Neural cell (in vitro differentiated cells): ENCODE measurements at regions not wholly inside any gene's neighbourhood (a gene's known extent, or its start where the extent isn't known, plus 50 kb on each side); places are given as distances from the start of the nearest gene placed in this dataset.

ENCODE experiments used
- H2AFZ ChIP-seq: fragments of 200-600, 300-800 bp; sonication (generic), shearing (Covaris generic); 2 replicates; pipeline ENCODE4 v1.6.0; 2014; ENCODE audit warnings: low read depth, mild to moderate bottlenecking, antibody characterized with exemption, low read length, moderate library complexity
- H3F3A ChIP-seq: fragments of 200-600 bp; shearing (Covaris generic); 2 replicates; pipeline ENCODE4 v1.6.1; 2016; ENCODE audit warnings: mild to moderate bottlenecking, moderate library complexity, mixed read lengths, antibody characterized with exemption, low read length; ENCODE audit not compliant: insufficient read depth, poor library complexity, severe bottlenecking
- H3K27ac ChIP-seq: fragments of 200-600, 300-800 bp; sonication (generic), shearing (Covaris generic); 2 replicates; pipeline ENCODE4 v1.5.1; 2014; ENCODE audit warnings: mild to moderate bottlenecking, low read length, moderate library complexity
- H3K27me3 ChIP-seq: fragments of 300-800, 200-600 bp; sonication (generic), shearing (Covaris generic); 2 replicates; pipeline ENCODE4 v1.6.0; 2014; ENCODE audit warnings: mild to moderate bottlenecking, low read depth, low read length, moderate library complexity; ENCODE audit not compliant: insufficient read depth
- H3K36me3 ChIP-seq: fragments of 300-800, 200-600 bp; sonication (generic), shearing (Covaris generic); 2 replicates; pipeline ENCODE4 v1.5.1; 2014; ENCODE audit warnings: mild to moderate bottlenecking, antibody characterized with exemption, low read length, moderate library complexity; ENCODE audit not compliant: insufficient read depth
- H3K4me2 ChIP-seq: fragments of 300-800, 200-600 bp; sonication (generic), shearing (Covaris generic); 2 replicates; pipeline ENCODE4 v1.6.0; 2014; ENCODE audit warnings: mild to moderate bottlenecking, low read length
- H3K4me3 ChIP-seq: fragments of 300-800, 200-600 bp; sonication (generic), shearing (Covaris generic); 2 replicates; pipeline ENCODE4 v1.5.1; 2014; ENCODE audit warnings: mild to moderate bottlenecking, low read length, moderate library complexity
- H3K79me2 ChIP-seq: fragments of 200-600 bp; shearing (Covaris generic); replicated peaks from 2 replicates; pipeline ENCODE4 v1.6.0; 2014; ENCODE audit warnings: mild to moderate bottlenecking, low read length, moderate library complexity; ENCODE audit not compliant: insufficient read depth
- H3K9ac ChIP-seq: fragments of 300-800, 200-600 bp; sonication (generic), shearing (Covaris generic); 2 replicates; pipeline ENCODE4 v1.6.1; 2016; ENCODE audit warnings: mild to moderate bottlenecking, low read length, mixed read lengths
- H3K9me2 ChIP-seq: fragments of 200-600 bp; shearing (Covaris generic); 2 replicates; pipeline ENCODE4 v1.6.1; 2016; ENCODE audit warnings: mild to moderate bottlenecking, low read length, mixed read lengths; ENCODE audit not compliant: insufficient read depth
- H3K9me3 ChIP-seq: fragments of 200-600, 300-800 bp; sonication (generic), shearing (Covaris generic); 2 replicates; pipeline ENCODE4 v1.6.1; 2016; ENCODE audit warnings: mild to moderate bottlenecking, mixed run types, low read length, moderate library complexity, mixed read lengths
- H4K20me1 ChIP-seq: fragments of 200-600 bp; shearing (Covaris generic); 2 replicates; pipeline ENCODE4 v1.6.1; 2016; ENCODE audit warnings: mild to moderate bottlenecking, mixed run types; ENCODE audit not compliant: insufficient read depth
- CTCF ChIP-seq: fragments of 450-650 bp; IDR thresholded peaks from 2 replicates; pipeline ENCODE4 v1.5.1; 2014; ENCODE audit warnings: antibody characterized with exemption, mild to moderate bottlenecking, moderate library complexity; ENCODE audit not compliant: poor library complexity, severe bottlenecking
- EP300 ChIP-seq: fragments of 450-650 bp; conservative IDR thresholded peaks from 2 replicates; pipeline ENCODE4 v1.6.1; 2014; ENCODE audit warnings: antibody characterized with exemption, mild to moderate bottlenecking, moderate library complexity; ENCODE audit not compliant: poor library complexity, severe bottlenecking
- EZH2 ChIP-seq: fragments of 200-600, 300-800 bp; shearing (Covaris generic), sonication (generic); IDR thresholded peaks from 2 replicates; pipeline ENCODE4 v1.6.1; 2014; ENCODE audit warnings: antibody characterized with exemption, low read length, borderline replicate concordance, mild to moderate bottlenecking; ENCODE audit not compliant: insufficient read depth, poor library complexity, severe bottlenecking
- MXI1 ChIP-seq: fragments of 450-650 bp; conservative IDR thresholded peaks from 2 replicates; pipeline ENCODE4 v1.6.1; 2014; ENCODE audit warnings: antibody characterized with exemption, mild to moderate bottlenecking; ENCODE audit not compliant: poor library complexity, severe bottlenecking
- POLR2AphosphoS5 ChIP-seq: IDR thresholded peaks from 2 replicates; pipeline ENCODE4 v1.6.1; 2012
- RAD21 ChIP-seq: fragments of 450-650 bp; conservative IDR thresholded peaks from 2 replicates; pipeline ENCODE4 v1.6.1; 2014; ENCODE audit warnings: antibody characterized with exemption, mild to moderate bottlenecking, moderate library complexity
- SMC3 ChIP-seq: fragments of 450-650 bp; conservative IDR thresholded peaks from 2 replicates; pipeline ENCODE4 v1.6.1; 2014; ENCODE audit warnings: antibody characterized with exemption, mild to moderate bottlenecking, moderate library complexity; ENCODE audit not compliant: poor library complexity
- TAF1 ChIP-seq: IDR thresholded peaks from 2 replicates; pipeline ENCODE4 v1.6.1; 2012; ENCODE audit warnings: low read depth
- TF ChIP-seq, protein P1 (sequence below): IDR thresholded peaks from 2 replicates; pipeline ENCODE4 v1.6.1; 2012; ENCODE audit warnings: borderline replicate concordance

DNA sequence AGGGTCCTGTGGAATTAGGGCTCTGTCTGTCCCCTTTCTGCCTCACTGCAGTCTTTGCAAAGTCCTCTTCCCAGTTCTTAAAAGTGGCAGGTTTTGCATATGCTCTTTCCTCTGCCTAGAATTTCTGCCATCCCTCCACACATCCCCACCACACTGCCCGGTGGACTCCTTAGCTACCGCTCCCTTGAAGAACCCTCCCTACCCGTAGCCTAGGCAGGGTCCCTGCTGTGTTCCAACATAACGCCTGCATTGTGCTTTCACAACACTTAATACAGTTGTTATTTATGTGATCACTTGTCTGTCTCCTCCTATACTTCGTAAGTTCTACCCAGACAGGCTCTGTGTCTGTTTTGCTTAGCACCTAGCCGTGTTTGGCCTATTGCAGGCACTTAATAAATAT is 142.5 kb upstream of the DMRT1 start:
- Histone ChIP-seq H3K27me3 (no peaks in the 10 kb centered on the region), H3K4me2 (no peak overlapping the region), H3K4me3 (no peak overlapping the region), H4K20me1 (no peaks in the 10 kb centered on the region), H3K9ac (no peak overlapping the region), H3K79me2 (no peaks in the 10 kb centered on the region), H3K36me3 (no peaks in the 10 kb centered on the region), H2AFZ (no peak overlapping the region), H3K9me3 (no peaks in the 10 kb centered on the region), H3K27ac (no peak overlapping the region), H3K9me2 (no peaks in the 10 kb centered on the region), H3F3A (no peaks in the 10 kb centered on the region)
- TF ChIP-seq EP300, result no peak
- TF ChIP-seq CTCF, result no peak
- TF ChIP-seq MXI1, result no peak
- TF ChIP-seq POLR2AphosphoS5, result no peak
- TF ChIP-seq RAD21, result no peak
- TF ChIP-seq, protein P1, sequence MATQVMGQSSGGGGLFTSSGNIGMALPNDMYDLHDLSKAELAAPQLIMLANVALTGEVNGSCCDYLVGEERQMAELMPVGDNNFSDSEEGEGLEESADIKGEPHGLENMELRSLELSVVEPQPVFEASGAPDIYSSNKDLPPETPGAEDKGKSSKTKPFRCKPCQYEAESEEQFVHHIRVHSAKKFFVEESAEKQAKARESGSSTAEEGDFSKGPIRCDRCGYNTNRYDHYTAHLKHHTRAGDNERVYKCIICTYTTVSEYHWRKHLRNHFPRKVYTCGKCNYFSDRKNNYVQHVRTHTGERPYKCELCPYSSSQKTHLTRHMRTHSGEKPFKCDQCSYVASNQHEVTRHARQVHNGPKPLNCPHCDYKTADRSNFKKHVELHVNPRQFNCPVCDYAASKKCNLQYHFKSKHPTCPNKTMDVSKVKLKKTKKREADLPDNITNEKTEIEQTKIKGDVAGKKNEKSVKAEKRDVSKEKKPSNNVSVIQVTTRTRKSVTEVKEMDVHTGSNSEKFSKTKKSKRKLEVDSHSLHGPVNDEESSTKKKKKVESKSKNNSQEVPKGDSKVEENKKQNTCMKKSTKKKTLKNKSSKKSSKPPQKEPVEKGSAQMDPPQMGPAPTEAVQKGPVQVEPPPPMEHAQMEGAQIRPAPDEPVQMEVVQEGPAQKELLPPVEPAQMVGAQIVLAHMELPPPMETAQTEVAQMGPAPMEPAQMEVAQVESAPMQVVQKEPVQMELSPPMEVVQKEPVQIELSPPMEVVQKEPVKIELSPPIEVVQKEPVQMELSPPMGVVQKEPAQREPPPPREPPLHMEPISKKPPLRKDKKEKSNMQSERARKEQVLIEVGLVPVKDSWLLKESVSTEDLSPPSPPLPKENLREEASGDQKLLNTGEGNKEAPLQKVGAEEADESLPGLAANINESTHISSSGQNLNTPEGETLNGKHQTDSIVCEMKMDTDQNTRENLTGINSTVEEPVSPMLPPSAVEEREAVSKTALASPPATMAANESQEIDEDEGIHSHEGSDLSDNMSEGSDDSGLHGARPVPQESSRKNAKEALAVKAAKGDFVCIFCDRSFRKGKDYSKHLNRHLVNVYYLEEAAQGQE, result no peak
- TF ChIP-seq EZH2, result no peak
- TF ChIP-seq SMC3, result no peak
- no peak for TF ChIP-seq TAF1

- no peaks in the 10 kb centered on the region for H3K79me2 ChIP-seq
- H3K27me3 ChIP-seq, result no peaks in the 10 kb centered on the region
- H3K4me2 ChIP-seq, result no peak overlapping the region
- no peaks in the 10 kb centered on the region for H3F3A ChIP-seq
- H3K4me3 ChIP-seq, result no peak overlapping the region
- no peaks in the 10 kb centered on the region for H3K9me2 ChIP-seq
- H3K9me3 ChIP-seq, result no peaks in the 10 kb centered on the region
- no peak overlapping the region for H2AFZ ChIP-seq
- no peaks in the 10 kb centered on the region for H3K36me3 ChIP-seq
- H3K9ac ChIP-seq, result no peak overlapping the region
- no peaks in the 10 kb centered on the region for H4K20me1 ChIP-seq
- no peak for TF ChIP-seq POLR2AphosphoS5
- no peak for TF ChIP-seq EP300
- no peak for TF ChIP-seq EZH2
- no peak for TF ChIP-seq SMC3
- no peak for TF ChIP-seq MXI1
- TF ChIP-seq CTCF, result no peak
- TF ChIP-seq, protein P1, result no peak
- TF ChIP-seq TAF1, result no peak
- no peak for TF ChIP-seq RAD21
- no peak overlapping the region for H3K27ac ChIP-seq
Observed at GRCh38 chr9:699396-699795, 142.1 kb upstream of the DMRT1 start.
